Osteoblast (primary cell): ENCODE measurements at regions not wholly inside any gene's neighbourhood (a gene's known extent, or its start where the extent isn't known, plus 50 kb on each side); places are given as distances from the start of the nearest gene placed in this dataset.

Experiments
- DNase-seq: peaks from one replicate; pipeline ENCODE4 v3.0.0; 2011; ENCODE audit warnings: low spot score, mixed read lengths; ENCODE audit not compliant: insufficient read length; ENCODE audit errors: missing footprints
- H2AFZ ChIP-seq: 2 replicates; pipeline ENCODE4 v1.6.0; 2011; ENCODE audit warnings: mild to moderate bottlenecking, low read length
- H3K27ac ChIP-seq: 2 replicates; pipeline ENCODE4 v1.5.1; 2011; ENCODE audit warnings: mild to moderate bottlenecking, low read depth, low read length, moderate library complexity
- H3K27me3 ChIP-seq: 2 replicates; pipeline ENCODE4 v1.6.0; 2012; ENCODE audit warnings: mild to moderate bottlenecking, control low read depth, inconsistent platforms, low read length, moderate library complexity; ENCODE audit not compliant: insufficient read depth
- H3K36me3 ChIP-seq: 2 replicates; pipeline ENCODE4 v1.5.1; 2011; ENCODE audit warnings: mild to moderate bottlenecking, low read length, control low read depth, moderate library complexity; ENCODE audit not compliant: insufficient read depth
- H3K4me1 ChIP-seq: 2 replicates; pipeline ENCODE4 v1.5.1; 2011; ENCODE audit warnings: mild to moderate bottlenecking, low read length, control low read depth, moderate library complexity; ENCODE audit not compliant: insufficient read depth
- H3K4me2 ChIP-seq: 2 replicates; pipeline ENCODE4 v1.6.0; 2011; ENCODE audit warnings: mild to moderate bottlenecking, low read length; ENCODE audit not compliant: insufficient read depth
- H3K4me3 ChIP-seq: fragments of 200-600 bp; sonication (generic); 3 replicates; pipeline ENCODE4 v1.5.1; 2012; ENCODE audit warnings: mild to moderate bottlenecking, low read length, inconsistent platforms; ENCODE audit not compliant: insufficient read depth
- H3K79me2 ChIP-seq: 2 replicates; pipeline ENCODE4 v1.6.0; 2012; ENCODE audit warnings: mild to moderate bottlenecking, low read length, control low read depth, inconsistent platforms; ENCODE audit not compliant: insufficient read depth
- H3K9me3 ChIP-seq: 2 replicates; pipeline ENCODE4 v1.5.1; 2011; ENCODE audit warnings: low read depth, low read length, control low read depth
- H4K20me1 ChIP-seq: 2 replicates; pipeline ENCODE4 v1.6.0; 2012; ENCODE audit warnings: mild to moderate bottlenecking, low read length, control low read depth; ENCODE audit not compliant: insufficient read depth
- TF ChIP-seq, protein P1 (sequence below): IDR thresholded peaks from 2 replicates; pipeline ENCODE4 v1.5.1; 2011; ENCODE audit warnings: mild to moderate bottlenecking, low read depth, low read length, moderate library complexity; ENCODE audit errors: extremely low read depth

DNA sequence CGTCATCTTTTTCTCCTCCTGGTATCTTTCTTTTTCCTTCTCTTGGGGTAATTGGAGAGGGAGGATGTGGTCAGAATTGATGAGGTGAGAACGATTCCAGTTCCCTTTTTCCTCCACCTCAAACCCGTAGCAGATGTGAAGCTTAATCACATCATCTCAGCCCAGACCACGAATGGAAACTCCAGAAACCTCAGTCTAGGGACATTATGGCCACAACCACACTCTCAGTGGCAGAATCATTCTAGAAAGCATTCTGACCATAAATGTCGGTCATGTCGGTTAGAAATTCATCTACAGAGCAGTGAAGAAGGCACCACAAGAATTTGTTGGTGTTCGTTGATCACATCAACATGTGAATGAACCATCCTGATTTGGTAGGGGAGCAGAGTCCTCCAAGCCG is 78.7 kb downstream of the GATA3 start:
- H3K4me2 ChIP-seq, result no peak overlapping the region
- no peak for DNase-seq
- no peak overlapping the region for H2AFZ ChIP-seq
- TF ChIP-seq, protein P1, sequence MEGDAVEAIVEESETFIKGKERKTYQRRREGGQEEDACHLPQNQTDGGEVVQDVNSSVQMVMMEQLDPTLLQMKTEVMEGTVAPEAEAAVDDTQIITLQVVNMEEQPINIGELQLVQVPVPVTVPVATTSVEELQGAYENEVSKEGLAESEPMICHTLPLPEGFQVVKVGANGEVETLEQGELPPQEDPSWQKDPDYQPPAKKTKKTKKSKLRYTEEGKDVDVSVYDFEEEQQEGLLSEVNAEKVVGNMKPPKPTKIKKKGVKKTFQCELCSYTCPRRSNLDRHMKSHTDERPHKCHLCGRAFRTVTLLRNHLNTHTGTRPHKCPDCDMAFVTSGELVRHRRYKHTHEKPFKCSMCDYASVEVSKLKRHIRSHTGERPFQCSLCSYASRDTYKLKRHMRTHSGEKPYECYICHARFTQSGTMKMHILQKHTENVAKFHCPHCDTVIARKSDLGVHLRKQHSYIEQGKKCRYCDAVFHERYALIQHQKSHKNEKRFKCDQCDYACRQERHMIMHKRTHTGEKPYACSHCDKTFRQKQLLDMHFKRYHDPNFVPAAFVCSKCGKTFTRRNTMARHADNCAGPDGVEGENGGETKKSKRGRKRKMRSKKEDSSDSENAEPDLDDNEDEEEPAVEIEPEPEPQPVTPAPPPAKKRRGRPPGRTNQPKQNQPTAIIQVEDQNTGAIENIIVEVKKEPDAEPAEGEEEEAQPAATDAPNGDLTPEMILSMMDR, result no peak
- H3K36me3 ChIP-seq, result no peaks in the 10 kb centered on the region
- no peaks in the 10 kb centered on the region for H3K79me2 ChIP-seq
- H3K27ac ChIP-seq, result no peak overlapping the region
- H3K4me3 ChIP-seq, result no peak overlapping the region
- no peaks in the 10 kb centered on the region for H3K27me3 ChIP-seq
- no peaks in the 10 kb centered on the region for H4K20me1 ChIP-seq
- no peaks in the 10 kb centered on the region for H3K9me3 ChIP-seq
- H3K4me1 ChIP-seq, result no peaks in the 10 kb centered on the region

DNA sequence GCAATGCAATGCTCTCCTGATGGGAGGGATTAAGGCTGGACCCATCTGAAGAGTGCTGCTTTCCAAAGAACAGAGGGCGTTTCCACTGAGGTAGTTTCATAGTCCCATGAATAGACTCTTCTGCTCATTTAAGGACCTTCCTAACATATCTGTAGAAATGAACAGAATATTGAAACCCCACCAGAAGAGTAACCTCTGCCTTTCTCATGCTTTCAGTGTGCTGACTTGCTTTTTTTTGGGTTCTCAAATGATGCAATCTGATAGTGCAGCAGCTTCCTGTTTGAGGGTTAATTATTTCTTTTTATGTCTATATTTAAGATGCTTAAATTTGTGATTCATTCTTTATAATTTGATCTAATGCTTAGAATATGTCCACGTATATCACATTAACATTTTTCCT is 82.2 kb downstream of the GATA3 start:
- no peak overlapping the region for H2AFZ ChIP-seq
- no peak overlapping the region for H3K4me3 ChIP-seq
- no peaks in the 10 kb centered on the region for H3K4me1 ChIP-seq
- no peaks in the 10 kb centered on the region for H3K27me3 ChIP-seq
- no peaks in the 10 kb centered on the region for H3K9me3 ChIP-seq
- no peak overlapping the region for H3K27ac ChIP-seq
- DNase-seq, result no peak
- no peaks in the 10 kb centered on the region for H4K20me1 ChIP-seq
- H3K36me3 ChIP-seq, result no peaks in the 10 kb centered on the region
- no peaks in the 10 kb centered on the region for H3K79me2 ChIP-seq
- H3K4me2 ChIP-seq, result no peak overlapping the region
- TF ChIP-seq, protein P1, result no peak

DNA sequence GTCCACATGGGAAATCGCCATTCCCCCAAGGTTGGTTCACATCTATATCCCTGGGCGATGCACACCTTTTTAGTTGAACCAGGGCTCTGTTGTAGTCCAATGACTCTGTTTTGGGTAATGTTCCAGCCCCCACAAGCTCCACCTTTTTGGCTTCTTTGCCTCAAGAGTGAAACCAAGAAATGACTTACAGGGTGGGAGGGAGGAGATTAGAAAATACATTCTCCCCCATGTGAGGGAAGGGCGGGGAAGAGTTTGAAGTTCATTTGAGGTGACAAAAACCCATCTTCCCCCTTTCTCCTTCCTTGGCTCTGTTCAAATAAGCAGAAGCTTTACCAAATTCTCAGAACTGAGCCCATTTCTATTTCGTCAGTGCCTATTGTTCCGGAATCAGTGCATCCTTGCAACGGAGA is 82.8 kb downstream of the GATA3 start:
- TF ChIP-seq, protein P1, result no peak
- H3K4me1 ChIP-seq, result no peaks in the 10 kb centered on the region
- no peak for DNase-seq
- H3K36me3 ChIP-seq, result no peaks in the 10 kb centered on the region
- no peaks in the 10 kb centered on the region for H3K27me3 ChIP-seq
- no peak overlapping the region for H3K4me2 ChIP-seq
- H4K20me1 ChIP-seq, result no peaks in the 10 kb centered on the region
- no peak overlapping the region for H3K4me3 ChIP-seq
- H2AFZ ChIP-seq, result no peak overlapping the region
- H3K9me3 ChIP-seq, result no peaks in the 10 kb centered on the region
- no peak overlapping the region for H3K27ac ChIP-seq
- no peaks in the 10 kb centered on the region for H3K79me2 ChIP-seq

DNA sequence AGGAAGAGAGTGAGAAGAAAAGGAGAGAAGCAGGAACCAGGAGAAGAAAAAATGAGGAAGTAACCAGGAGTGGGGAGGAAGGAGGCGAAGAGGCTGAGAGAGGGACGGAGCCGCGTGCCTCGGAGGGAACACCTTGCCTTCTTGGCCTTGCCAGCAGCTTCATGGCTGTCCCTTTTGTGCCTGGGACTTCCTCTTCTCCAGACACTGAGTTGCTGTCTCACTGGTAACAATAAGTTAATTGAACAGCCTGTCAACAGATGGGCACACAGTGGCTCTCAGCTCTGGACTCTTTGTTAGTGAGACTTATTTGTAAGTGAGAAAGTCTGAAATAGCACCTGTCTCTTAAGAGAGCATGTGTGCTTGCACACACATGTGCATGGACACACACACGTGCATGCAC is 83.2 kb downstream of the GATA3 start:
- H2AFZ ChIP-seq, result no peak overlapping the region
- TF ChIP-seq, protein P1, result no peak
- H4K20me1 ChIP-seq, result no peaks in the 10 kb centered on the region
- H3K4me3 ChIP-seq, result no peak overlapping the region
- H3K27me3 ChIP-seq, result no peaks in the 10 kb centered on the region
- H3K9me3 ChIP-seq, result no peaks in the 10 kb centered on the region
- no peak overlapping the region for H3K27ac ChIP-seq
- DNase-seq, result no peak
- H3K36me3 ChIP-seq, result no peaks in the 10 kb centered on the region
- no peaks in the 10 kb centered on the region for H3K79me2 ChIP-seq
- H3K4me2 ChIP-seq, result no peak overlapping the region
- H3K4me1 ChIP-seq, result no peaks in the 10 kb centered on the region
